CD4-positive, alpha-beta T cell treated with Interleukin-17A for 1 hour (primary cell): ENCODE measurements at regions not wholly inside any gene's neighbourhood (a gene's known extent, or its start where the extent isn't known, plus 50 kb on each side); places are given as distances from the start of the nearest gene placed in this dataset.
A peak's percentile ranks its signal among the peaks of the same experiment; 100 is the strongest.
"Not testable (repeated sequence)": the region's sequence is repeated elsewhere in the genome, so short reads cannot be mapped to it uniquely, and the experiment has no call there.

Experiments used
- DNase-seq: peaks from one replicate; pipeline ENCODE4 v3.0.0-alpha.2; 2020

DNA sequence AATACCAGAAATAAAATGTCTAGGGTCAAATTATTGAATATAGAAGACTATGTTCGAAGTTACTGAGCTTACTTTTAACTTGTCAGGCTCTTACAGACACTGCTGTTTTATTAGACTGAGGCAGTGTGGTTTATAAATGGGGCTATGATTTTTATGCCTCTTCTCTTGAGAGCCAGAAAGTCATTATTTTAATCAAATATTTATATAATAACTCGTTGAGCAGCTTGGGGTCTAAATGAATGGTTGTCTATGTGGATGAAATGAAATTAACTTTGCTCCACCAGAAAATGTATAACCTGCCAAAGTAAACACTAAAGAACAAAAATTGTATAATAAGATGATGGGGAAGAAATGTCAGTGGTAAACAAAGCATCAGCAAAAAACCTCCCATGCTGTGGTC, 175.6 kb upstream of the THSD7A start:
- DNase-seq: no peak

GRCh38 chr7:12013983-12014382, 182.0 kb upstream of the THSD7A start:
- no peak for DNase-seq

GRCh38 chr7:12016439-12016838, 184.4 kb upstream of the THSD7A start:
- DNase-seq: no peak

DNA sequence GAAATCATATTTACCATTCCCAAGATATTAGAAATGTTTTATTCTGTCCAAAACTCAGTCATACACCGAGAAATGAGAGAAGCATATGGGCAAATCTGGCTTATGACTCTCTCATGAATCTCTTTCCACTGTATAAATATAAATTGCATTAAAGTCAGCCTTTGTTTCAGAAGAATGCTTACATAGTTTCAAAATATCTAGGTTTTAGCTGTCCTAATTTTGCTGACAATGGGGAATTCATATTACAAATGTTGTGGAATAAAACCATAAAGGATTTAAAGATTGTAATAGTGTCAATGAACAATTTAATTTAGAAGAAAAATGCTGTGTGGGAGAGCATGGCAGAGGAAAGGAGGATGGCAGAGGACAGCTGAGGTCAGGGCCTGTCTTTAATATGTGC, 185.0 kb upstream of the THSD7A start:
- DNase-seq: no peak

- DNase-seq: not testable (repeated sequence)
These were observed 189.1 kb upstream of the TMEM106B start for GRCh38 chr7:12022011-12022410.

GRCh38 chr7:12025246-12025645, 185.8 kb upstream of the TMEM106B start:
- no peak for DNase-seq

DNA sequence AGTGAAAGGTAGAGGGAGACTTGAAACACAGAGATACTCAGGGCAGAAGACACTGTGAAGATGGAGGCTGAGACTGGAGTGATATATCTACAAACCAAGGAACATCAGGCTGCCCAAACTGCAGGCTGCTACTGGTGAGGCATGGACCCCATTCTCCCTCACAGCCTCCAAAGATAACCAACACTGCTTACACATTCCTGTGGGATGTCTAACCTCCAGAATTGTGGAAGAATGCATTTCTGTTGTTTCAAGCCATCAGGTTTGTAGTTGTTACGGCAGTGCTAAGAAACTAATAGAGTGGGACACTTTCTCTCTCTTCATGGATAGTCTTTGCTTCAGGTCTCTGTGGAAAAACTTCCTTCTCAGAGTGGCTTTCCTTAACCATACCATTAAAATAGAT, 182.6 kb upstream of the TMEM106B start:
- no peak for DNase-seq

- DNase-seq: no peak
These were observed 181.0 kb upstream of the TMEM106B start for GRCh38 chr7:12030116-12030515.

- DNase-seq: no peak
These were observed 179.9 kb upstream of the TMEM106B start for GRCh38 chr7:12031186-12031585.

- DNase-seq: no peak
These were observed 179.5 kb upstream of the TMEM106B start for GRCh38 chr7:12031638-12032037.

- DNase-seq: no peak
These were observed 178.9 kb upstream of the TMEM106B start for GRCh38 chr7:12032146-12032545.

DNA sequence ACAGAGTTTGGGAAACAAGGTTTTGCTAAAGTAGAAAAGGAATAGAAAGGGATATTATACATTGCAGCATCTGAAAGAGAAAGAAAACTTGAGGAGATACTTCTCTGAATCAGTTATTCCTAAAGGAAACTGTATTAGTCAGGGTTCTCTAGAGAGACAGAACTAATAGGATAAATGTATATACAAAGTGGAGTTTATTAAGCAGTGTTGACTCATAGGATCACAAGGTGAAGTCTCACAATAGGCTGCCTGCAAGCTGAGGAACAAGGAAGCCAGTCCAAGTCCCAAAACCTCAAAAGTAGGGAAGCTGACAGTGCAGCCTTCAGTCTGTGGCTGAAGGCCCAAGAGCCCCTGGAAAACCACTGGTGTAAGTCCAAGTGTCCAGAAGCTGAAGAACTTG, 167.6 kb upstream of the TMEM106B start:
- not testable (repeated sequence) for DNase-seq

- no peak for DNase-seq
These were observed 158.9 kb upstream of the TMEM106B start for GRCh38 chr7:12052211-12052610.

DNA sequence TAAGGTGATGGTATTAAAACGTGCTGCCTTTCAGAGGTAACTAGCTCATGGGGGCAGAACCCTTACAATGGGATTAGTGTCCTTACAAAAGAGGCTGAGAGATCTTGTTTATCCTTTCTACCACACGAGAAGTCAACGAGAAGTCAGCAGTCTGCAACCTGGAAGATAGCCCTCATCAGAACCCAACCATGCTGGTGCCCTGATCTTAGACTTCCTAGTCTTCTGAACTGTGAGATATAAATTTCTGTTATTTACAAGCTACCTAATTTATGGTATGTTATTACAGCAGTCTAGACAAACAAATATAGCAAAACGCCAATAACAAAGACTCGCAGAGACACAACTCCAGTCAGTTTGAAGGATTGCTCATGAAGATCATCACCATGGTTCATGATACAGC, 157.5 kb upstream of the TMEM106B start:
- DNase-seq: no peak

DNA sequence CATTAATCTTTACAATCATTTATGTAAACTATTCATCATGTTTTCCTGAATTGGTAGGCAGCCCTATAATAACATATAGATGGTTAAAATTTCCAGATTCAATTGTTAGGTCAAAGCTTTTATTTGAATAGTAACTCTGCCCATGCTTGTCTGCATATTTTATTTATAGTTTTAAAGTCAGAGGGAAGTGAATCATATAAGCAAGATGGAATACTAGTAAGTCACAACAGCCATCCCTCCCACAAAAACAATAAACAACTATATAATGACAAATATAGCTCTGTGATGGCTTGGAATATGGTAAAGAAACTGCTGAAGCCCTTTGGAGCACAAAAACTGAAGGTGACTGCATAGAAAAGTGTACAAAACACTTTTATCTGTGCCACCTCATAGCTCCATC, 156.3 kb upstream of the TMEM106B start:
- no peak for DNase-seq

GRCh38 chr7:12056381-12056780, 154.7 kb upstream of the TMEM106B start:
- DNase-seq: no peak

DNA sequence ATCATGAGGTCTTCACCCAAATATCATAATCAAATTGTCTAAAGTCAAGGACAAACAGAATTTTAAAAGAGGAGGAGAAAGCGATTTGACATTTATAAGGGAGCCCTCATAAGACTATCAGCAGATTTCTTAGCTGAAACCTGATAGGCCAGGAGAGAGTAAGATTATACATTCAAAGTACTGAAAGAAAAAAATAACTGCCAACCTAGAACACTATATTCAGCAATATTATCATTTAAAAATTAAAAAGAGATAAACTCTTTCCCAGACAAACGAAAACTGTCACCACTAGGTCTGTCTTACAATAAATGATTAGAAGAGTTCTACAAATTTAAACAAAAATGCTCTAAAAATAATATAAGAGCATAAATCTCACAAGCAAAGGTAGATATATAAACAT, 154.1 kb upstream of the TMEM106B start:
- DNase-seq: no peak

DNA sequence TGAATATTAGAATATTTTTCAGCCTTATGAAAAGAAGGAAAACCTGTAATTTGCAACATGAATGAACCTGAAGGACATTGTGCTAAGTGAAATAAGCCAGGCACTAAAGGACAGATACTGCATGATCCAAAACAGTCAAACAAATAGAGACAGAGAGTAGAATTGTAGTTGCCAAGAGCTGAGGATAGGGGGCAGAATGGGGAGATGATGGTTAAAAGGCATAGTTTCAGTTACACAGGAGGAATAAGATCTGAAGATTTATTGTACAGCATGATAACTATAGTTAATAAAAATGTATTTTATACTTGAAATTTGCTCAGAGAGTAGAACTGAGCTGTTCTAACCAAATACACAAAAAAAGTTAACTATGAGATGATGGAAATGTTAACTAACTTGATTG, 149.0 kb upstream of the TMEM106B start:
- no peak for DNase-seq

DNA sequence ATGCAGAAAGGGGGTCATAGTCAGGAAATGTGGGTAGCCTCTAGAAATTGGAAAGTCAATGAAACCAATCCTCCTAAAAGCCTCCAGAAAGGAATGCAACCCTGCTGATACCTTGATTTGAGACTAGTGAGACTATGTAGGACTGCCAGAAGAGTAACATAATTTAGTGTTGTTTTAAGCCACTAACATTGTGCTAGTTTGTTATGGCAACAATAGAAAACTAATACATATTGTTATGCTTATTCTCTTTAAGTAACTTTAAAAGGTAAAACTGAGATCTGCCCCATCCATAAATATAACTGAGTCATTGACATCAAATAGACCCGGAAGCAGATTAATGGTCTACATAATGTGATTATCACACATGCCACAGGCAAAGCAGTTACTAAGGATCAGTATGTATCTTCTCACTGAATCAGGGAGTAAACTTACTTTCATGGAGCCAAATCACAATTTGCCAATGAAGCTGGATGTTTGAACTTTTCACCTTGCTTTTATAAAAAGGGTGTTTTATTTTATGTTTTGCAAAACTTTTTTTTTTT, 146.4 kb upstream of the TMEM106B start:
- DNase-seq: no peak

DNA sequence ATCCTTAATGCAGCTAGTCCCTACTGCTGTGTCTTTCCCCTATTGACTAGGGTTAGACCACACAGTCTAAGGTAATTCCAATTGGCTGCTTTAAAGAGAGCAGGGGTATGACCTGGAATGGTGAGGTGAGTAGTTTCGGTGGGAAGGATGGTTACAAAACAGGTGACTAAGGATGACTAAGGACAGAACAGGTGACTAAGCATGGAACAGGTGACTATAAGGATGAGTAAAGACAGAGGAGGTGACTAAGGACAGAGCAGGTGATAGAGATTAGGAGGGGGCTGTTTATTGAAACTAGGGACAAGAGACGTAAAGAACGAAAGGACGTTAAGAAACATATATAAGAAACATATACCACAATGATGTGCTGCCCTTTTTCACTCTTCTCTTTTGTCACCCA, 145.1 kb upstream of the TMEM106B start:
- no peak for DNase-seq

GRCh38 chr7:12066521-12066920, 144.6 kb upstream of the TMEM106B start:
- DNase-seq: no peak

DNA sequence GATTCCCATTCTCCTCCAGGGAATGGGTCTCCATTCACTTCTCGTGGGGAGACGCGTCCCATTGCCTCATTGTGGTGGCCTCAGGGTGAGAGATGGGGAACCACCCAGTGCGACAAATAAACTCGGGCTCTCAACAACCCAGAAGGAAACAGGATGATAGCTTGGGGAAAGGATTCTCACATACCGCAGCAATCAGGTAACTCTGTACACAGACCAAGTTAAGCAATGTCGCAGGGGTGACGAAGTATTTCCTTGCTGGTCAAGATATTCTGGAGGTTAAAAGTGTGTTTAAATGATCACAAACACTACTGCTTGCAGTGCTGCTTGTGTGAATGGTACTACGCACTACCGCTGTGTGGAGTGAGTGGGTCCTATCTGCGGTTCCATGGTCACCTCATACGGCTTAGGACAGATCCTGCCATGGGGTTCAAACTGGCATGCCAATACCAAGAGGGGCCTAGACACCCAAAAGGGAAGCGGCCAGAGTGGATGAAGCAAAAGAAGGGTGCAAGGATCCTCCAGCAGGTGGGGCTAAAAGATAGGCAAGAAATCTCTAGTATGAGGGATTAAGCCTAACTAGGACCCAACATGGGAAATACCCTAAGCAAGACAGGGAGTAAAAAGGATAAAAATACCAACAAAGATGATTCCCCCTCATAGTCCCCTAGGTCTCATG, 143.8 kb upstream of the TMEM106B start:
- peak; percentile 76 for DNase-seq

- no peak for DNase-seq
These were observed 141.3 kb upstream of the TMEM106B start for GRCh38 chr7:12069757-12070156.

GRCh38 chr7:12074889-12075288, 136.2 kb upstream of the TMEM106B start:
- no peak for DNase-seq

GRCh38 chr7:12080006-12080405, 131.1 kb upstream of the TMEM106B start:
- DNase-seq: no peak
